ENCODE measurements at regions not wholly inside any gene's neighbourhood (a gene's known extent, or its start where the extent isn't known, plus 50 kb on each side); places are given as distances from the start of the nearest gene placed in this dataset.

GRCh38 chr1:184162281-184162680 lies 110.8 kb downstream of the TSEN15 start:
- TF ChIP-seq, protein P1, sequence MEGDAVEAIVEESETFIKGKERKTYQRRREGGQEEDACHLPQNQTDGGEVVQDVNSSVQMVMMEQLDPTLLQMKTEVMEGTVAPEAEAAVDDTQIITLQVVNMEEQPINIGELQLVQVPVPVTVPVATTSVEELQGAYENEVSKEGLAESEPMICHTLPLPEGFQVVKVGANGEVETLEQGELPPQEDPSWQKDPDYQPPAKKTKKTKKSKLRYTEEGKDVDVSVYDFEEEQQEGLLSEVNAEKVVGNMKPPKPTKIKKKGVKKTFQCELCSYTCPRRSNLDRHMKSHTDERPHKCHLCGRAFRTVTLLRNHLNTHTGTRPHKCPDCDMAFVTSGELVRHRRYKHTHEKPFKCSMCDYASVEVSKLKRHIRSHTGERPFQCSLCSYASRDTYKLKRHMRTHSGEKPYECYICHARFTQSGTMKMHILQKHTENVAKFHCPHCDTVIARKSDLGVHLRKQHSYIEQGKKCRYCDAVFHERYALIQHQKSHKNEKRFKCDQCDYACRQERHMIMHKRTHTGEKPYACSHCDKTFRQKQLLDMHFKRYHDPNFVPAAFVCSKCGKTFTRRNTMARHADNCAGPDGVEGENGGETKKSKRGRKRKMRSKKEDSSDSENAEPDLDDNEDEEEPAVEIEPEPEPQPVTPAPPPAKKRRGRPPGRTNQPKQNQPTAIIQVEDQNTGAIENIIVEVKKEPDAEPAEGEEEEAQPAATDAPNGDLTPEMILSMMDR (conservative IDR thresholded peaks at IDR 0.05), result no peak
- no peak for TF ChIP-seq EZH2 (IDR thresholded peaks at IDR 0.05; ENCODE audit: low read depth)
